ENCODE measurements at regions not wholly inside any gene's neighbourhood (a gene's known extent, or its start where the extent isn't known, plus 50 kb on each side); places are given as distances from the start of the nearest gene placed in this dataset.

- no peak for TF ChIP-seq PHF21A (IDR thresholded peaks at IDR 0.05; ENCODE audit: borderline replicate concordance, low read depth)
- TF ChIP-seq ZNF133 (CRISPR knock-in tag; IDR thresholded peaks at IDR 0.05): no peak
- no peak for TF ChIP-seq ZNF253 (CRISPR knock-in tag; conservative IDR thresholded peaks at IDR 0.05)
- no peak for TF ChIP-seq ERF (CRISPR knock-in tag; IDR thresholded peaks at IDR 0.05)
Observed at GRCh38 chr9:72471096-72471495, 50.3 kb upstream of the TMC1 start.

Measured in K562 (cell line).